GM12878 (cell line): ENCODE measurements at regions not wholly inside any gene's neighbourhood (a gene's known extent, or its start where the extent isn't known, plus 50 kb on each side); places are given as distances from the start of the nearest gene placed in this dataset.

Experiments
- NR2C2 ChIP-seq: IDR thresholded peaks from 2 replicates; pipeline ENCODE4 v1.6.1; 2011; ENCODE audit warnings: borderline replicate concordance, low read depth; ENCODE audit not compliant: control insufficient read depth, insufficient read length
- TF ChIP-seq, protein P1 (sequence below): IDR thresholded peaks from 2 replicates; pipeline ENCODE4 v1.6.1; 2012; ENCODE audit warnings: low read depth, low read length, improper control_type of control experiment
- TF ChIP-seq, protein P2 (sequence below), 3 experiments: IDR thresholded peaks in 2 of 3; conservative IDR thresholded peaks in 1 of 3; 2 replicates each; pipeline ENCODE4 v1.5.1; 2011; ENCODE audit warnings: low read depth in 3 of 3, low read length in 3 of 3, mild to moderate bottlenecking in 3 of 3, control low read depth in 2 of 3, moderate library complexity in 2 of 3, inconsistent platforms in 1 of 3, mixed read lengths in 1 of 3; ENCODE audit not compliant: control insufficient read depth in 2 of 3, insufficient read depth in 1 of 3; ENCODE audit errors: extremely low read depth in 1 of 3

DNA sequence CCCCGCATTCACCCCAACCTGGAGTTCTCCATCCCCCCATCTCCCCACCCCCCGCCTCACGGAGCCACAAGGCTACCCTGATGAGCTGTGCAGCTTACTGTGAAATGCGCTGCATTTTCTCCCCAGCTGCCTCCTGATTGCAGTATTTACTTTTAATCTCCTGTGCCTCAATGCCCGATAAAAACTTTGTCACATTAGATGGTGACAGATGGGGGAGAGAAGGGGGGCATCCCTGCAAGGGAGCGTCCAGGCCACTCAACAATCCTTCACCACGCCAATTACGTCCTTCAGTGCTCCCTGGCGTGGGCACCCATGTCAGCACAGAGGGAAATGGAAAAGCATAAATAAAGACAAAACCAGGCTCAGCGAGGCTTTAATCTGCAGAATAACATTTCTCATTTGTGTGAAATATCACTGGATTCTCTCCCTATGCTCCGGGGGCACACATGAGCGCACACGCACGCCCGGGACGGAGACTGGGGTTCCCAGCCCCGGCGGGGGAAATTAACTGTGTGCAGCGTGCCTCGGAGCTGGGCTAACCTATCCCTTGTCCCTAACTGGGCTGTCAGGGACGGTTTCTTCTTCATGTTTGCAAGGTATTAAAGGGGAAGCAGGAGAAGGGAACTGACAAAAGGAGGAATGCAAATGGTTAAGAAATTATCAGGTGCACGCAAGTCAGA is 186.7 kb upstream of the VASH1 start:
- TF ChIP-seq NR2C2 = no peak
- TF ChIP-seq, protein P1, sequence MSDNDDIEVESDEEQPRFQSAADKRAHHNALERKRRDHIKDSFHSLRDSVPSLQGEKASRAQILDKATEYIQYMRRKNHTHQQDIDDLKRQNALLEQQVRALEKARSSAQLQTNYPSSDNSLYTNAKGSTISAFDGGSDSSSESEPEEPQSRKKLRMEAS = no peak
- TF ChIP-seq, protein P2, sequence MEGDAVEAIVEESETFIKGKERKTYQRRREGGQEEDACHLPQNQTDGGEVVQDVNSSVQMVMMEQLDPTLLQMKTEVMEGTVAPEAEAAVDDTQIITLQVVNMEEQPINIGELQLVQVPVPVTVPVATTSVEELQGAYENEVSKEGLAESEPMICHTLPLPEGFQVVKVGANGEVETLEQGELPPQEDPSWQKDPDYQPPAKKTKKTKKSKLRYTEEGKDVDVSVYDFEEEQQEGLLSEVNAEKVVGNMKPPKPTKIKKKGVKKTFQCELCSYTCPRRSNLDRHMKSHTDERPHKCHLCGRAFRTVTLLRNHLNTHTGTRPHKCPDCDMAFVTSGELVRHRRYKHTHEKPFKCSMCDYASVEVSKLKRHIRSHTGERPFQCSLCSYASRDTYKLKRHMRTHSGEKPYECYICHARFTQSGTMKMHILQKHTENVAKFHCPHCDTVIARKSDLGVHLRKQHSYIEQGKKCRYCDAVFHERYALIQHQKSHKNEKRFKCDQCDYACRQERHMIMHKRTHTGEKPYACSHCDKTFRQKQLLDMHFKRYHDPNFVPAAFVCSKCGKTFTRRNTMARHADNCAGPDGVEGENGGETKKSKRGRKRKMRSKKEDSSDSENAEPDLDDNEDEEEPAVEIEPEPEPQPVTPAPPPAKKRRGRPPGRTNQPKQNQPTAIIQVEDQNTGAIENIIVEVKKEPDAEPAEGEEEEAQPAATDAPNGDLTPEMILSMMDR (IDR thresholded peaks at IDR 0.05 in 2 of 3, conservative IDR thresholded peaks at IDR 0.05 in 1 of 3; ENCODE audit: control insufficient read depth in 2 of 3, extremely low read depth in 1 of 3, insufficient read depth in 1 of 3, low read depth in 3 of 3, low read length in 3 of 3) = no peak
